Right ventricle myocardium inferior (tissue), 1 donor: ENCODE measurements at regions not wholly inside any gene's neighbourhood (a gene's known extent, or its start where the extent isn't known, plus 50 kb on each side); places are given as distances from the start of the nearest gene placed in this dataset.

ENCODE experiments used
- ATAC-seq: fragments of 200-7000 bp; cut with Tn5 transposase; one replicate; pipeline ENCODE4 v1.9.1; 2020; ENCODE audit warnings: mild to moderate bottlenecking, moderate library complexity
- DNase-seq: peaks from one replicate; pipeline ENCODE4 v3.0.0; 2021; ENCODE audit errors: missing footprints
- intact Hi-C: fragments of 100-400 bp; cut with DNase I; formaldehyde crosslinking; loops from one replicate; pipeline ENCODE4 v1.11.0; 2022
- donor health status: DM: no; HTN: yes; CAD: no; lungs with severe emphysema.

DNA sequence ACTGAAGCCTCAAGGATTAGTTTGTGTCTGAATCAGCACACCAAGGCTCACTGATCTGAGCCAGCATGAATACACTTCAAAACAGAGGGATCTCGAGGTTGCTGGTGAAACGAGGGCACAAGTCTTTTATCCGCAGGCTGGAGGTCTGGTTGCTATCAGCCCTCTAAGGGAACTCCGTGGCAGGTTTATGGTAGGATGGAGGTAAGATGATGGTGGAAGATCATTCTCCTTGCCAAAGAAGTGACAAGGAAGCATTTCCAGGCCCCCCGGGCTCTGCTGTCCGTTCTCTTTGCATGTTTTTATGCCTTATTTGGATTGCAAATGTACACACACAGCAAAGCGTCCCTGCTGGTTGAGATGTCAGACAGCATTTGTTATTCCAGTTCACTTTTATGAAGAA is 268.3 kb downstream of the ARHGAP12 start:
- ATAC-seq, result no peak

GRCh38 chr10:31659665-31660064 is 269.0 kb downstream of the ARHGAP12 start:
- ATAC-seq (no peak), DNase-seq (no peak)
- intact Hi-C loops, result loop anchor here (5.0 kb wide), 1 partner anchor 37 kb away; no protein-coding TSS in a partner anchor

More for the DNA sequence above, 268.3 kb downstream of the ARHGAP12 start:
- no peak for DNase-seq
- intact Hi-C loops, result no loop called here

GRCh38 chr10:31657434-31657872 is 271.2 kb downstream of the ARHGAP12 start:
- DNase-seq (no peak), ATAC-seq (peak; percentile 81)
- intact Hi-C loops, result loop anchor here (5.0 kb wide), 1 partner anchor 35 kb away; no protein-coding TSS in a partner anchor

- DNase-seq (no peak), ATAC-seq (peak; percentile 90)
- intact Hi-C loops, result loop anchor here (5.0 kb wide), 1 partner anchor 35 kb away; no protein-coding TSS in a partner anchor
Observed at GRCh38 chr10:31656851-31657433, 271.7 kb downstream of the ARHGAP12 start.

- DNase-seq, result no peak
- intact Hi-C loops, result no loop called here
- no peak for ATAC-seq
Observed at GRCh38 chr10:31652038-31652437, 276.6 kb downstream of the ARHGAP12 start.

GRCh38 chr10:31650010-31650409 is 278.6 kb downstream of the ARHGAP12 start:
- DNase-seq, result peak; percentile 82
- intact Hi-C loops, result no loop called here
- peak; percentile 88 for ATAC-seq

DNA sequence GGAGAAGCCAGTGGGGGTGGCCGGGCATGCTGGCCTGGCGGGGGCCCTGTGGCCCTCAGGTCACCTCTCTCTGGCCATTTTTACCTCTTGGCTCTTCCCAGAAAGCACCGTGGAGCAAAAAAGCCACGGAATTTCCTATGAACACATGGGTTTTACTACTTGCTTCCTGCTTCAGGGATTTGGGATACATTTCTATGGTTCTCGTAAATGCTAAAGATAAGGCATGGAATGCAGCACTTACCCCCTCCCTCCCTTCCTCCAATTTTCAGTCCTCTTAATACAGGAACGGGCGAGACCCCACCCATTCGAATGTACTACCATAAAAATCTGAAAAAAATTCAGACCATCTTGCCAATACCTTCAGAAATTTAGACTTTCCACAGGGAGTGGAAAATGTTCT is 279.7 kb downstream of the ARHGAP12 start:
- ATAC-seq (no peak), DNase-seq (no peak)
- intact Hi-C loops, result no loop called here

DNA sequence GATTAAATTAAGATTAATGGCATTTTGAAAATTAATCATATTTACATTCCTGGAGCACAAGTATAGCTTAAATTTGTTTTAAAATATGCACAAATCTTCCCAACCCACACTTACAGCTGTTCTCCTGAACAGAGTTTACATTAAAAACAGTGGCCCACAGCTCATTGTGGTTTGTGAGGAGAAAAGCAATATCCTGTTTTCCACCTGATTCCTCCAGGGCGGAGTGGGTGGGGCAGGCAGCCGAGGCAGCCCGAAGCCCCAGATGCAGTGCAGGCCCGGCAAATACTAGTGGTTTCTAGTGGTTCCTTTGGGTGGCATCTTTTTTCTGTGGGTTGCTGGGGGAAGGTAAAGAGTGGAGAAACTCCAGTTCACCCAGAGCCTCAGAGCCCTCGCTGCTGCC is 280.8 kb downstream of the ARHGAP12 start:
- no peak for DNase-seq
- ATAC-seq, result no peak
- intact Hi-C loops, result no loop called here

GRCh38 chr10:31646519-31646918 is 282.1 kb downstream of the ARHGAP12 start:
- intact Hi-C loops, result no loop called here
- ATAC-seq (no peak), DNase-seq (no peak)

DNA sequence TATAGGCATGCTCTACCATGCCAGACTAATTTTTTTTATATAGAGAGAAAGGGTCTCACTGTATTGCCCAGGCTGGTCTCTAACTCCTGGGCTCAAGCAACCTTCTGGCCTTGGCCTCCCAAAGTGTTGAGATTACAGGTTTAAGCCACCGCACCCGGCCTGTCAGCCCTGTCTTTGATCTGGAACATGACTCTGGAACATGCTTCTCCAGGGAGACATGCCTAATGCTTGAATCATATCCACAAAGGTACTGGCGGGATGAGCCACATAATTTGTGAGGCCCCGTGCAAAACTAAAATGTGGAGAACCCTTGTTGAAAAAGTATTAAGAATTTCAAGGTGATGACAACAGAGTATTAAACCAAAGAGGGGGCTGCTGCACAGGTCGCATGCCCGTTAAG is 282.8 kb downstream of the ARHGAP12 start:
- ATAC-seq, result no peak
- intact Hi-C loops, result no loop called here

DNA sequence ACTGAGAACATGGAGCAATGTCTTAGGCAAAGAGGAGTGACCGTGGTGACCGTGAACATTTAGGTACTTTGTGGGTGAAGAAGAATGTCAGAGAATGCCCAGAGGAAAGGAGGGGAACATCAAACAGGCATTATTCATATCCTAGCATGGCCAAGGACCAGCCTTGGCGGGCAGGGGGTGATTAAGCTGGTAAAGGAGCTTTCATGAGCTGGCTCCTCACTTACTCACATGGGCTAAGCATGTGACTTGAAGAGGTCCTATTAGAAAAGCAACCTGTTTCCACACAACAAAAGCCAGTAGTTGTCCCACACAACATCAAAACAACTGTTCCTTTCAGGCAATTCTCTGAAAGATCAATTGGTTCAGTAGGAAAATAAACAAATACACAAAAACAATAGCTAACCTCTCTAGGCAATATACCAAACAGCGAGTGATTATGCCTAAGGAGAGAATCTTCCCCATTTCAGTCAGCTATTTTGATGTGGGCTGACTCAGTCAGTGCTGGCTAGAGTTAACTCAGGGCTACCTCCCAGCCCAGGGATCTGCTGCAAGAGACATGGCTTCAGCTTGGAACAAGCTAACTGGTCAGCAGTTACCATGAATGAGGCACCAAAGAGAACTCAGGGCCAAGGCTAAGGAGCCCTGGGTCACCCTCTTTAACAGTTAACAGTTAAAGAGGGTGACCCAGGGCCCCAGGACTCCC is 283.5 kb downstream of the ARHGAP12 start:
- intact Hi-C loops, result no loop called here
- ATAC-seq (no peak), DNase-seq (no peak)

More for the DNA sequence above, 282.8 kb downstream of the ARHGAP12 start:
- no peak for DNase-seq

GRCh38 chr10:31642281-31642680 is 286.4 kb downstream of the ARHGAP12 start:
- DNase-seq (no peak), ATAC-seq (no peak)
- intact Hi-C loops, result no loop called here

DNA sequence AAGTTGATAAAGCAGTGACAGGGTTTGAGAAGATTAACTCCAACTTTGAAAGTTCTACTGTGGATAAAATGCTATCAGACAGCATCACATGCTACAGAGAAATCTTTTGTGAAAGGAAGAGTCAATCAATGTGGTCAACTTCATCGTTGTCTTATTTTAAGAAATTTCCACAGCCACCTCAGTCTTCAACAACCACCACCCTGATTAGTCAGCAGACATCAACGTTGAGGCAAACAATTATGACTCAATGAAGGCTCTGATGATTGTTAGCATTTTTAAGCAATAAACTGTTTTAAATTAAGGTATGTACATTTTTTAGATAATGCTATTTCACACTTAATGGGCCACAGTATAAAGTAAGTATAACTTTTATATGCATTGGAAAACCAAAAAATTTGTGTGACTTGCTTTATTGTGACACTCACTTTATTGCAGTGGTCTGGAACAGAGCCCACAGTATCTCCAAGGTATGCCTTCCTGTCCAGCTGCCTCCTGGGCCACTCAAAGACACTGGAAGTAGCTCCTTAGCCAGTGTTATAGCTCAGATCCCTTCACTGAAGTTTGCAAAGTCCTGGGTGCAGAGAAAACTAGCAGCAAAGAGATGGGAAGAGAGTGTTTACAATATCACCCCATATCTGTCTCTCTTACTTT is 293.1 kb downstream of the ARHGAP12 start:
- no peak for DNase-seq
- intact Hi-C loops, result no loop called here
- no peak for ATAC-seq

DNA sequence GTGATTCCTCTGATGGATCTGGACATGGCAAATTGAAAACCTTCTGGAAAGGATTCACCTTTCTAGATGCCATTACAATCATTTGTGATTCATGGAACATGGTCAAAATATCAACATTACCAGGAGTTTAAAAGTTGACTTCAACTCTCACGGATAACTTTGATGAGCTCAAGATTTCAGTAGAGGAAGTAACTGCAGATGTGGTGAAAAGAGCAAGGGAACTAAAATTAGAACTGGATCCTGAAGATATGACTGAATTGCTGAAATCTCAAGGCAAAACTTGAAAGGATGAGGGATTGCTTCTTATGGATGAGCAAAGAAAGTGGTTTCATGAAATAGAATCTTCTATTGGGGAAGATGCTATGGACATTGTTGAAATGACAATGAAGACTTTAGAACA is 293.6 kb downstream of the ARHGAP12 start:
- ATAC-seq, result no peak
- intact Hi-C loops, result no loop called here
- DNase-seq, result no peak

- ATAC-seq, result peak; percentile 76
- DNase-seq, result no peak
- intact Hi-C loops, result loop anchor here (2.0 kb wide), 1 partner anchor 24 kb away; no protein-coding TSS in a partner anchor
Observed at GRCh38 chr10:31630861-31631567, 297.6 kb downstream of the ARHGAP12 start.

DNA sequence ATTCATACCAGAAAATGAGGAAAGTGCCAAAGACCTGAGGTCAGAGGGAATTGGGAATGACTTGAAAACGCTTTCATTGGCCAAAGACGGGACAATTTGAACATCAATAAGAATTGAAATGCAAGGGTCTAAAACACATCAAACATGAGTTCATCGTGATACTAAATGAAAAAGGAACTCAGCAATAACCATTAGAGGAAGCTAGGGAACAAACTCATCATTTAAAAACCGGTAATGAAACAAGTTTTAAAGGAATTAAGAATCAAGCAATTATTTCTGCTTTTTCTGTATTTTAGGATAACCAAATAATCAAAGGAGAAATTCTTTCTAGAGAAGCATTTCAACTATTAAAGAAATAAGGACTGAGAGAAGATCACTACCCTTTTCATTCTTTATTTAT is 303.1 kb downstream of the ARHGAP12 start:
- intact Hi-C loops, result no loop called here
- DNase-seq, result no peak
- no peak for ATAC-seq

GRCh38 chr10:31624611-31625010 is 304.0 kb downstream of the ARHGAP12 start:
- ATAC-seq, result no peak
- DNase-seq, result no peak
- intact Hi-C loops, result loop anchor here (5.0 kb wide), 1 partner anchor 33 kb away; no protein-coding TSS in a partner anchor

DNA sequence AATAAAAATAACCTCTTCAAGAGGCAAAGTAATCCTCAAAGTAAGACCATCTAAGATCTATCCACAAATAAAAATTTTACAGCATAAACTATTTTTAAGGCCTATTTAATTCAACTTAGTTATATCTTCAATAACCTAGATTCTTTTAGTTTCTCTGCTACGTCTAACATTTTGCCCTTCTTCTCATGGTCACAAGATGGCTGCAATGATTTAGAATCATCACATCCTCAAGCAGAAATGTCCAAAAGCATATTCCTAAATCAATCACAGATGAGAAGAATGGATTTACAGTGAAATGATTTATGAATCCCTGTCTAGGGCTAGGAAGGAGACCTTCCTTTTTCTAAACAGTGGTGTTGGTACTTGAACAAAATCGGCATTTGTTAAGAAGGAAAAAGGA is 304.7 kb downstream of the ARHGAP12 start:
- intact Hi-C loops, result loop anchor here (5.0 kb wide), 1 partner anchor 33 kb away; no protein-coding TSS in a partner anchor
- ATAC-seq (no peak), DNase-seq (no peak)

DNA sequence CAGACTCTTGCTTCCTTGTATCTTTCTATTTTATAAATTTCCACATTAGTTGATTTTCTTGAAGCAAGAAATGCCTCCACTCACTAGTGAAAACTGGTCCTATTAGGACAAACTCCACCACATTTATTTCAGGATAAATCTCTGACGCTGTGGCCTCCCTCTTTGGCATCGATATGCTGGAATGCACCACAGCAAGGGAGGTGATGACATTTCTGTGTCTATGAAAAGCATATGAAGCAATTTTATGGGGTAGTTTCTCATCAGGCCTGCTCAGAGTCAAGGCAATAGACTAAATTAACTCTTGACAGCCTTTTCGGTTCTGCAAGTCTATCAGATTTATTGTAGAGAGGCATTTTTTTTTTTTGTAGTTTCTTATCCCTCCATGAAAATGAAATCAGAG is 304.4 kb downstream of the ZEB1 start:
- intact Hi-C loops, result loop anchor here (5.0 kb wide), 1 partner anchor 34 kb away; no protein-coding TSS in a partner anchor
- ATAC-seq, result peak; percentile 43

More for the DNA sequence above, 304.4 kb downstream of the ZEB1 start:
- no peak for DNase-seq
